ENCODE measurements at regions not wholly inside any gene's neighbourhood (a gene's known extent, or its start where the extent isn't known, plus 50 kb on each side); places are given as distances from the start of the nearest gene placed in this dataset.

DNA sequence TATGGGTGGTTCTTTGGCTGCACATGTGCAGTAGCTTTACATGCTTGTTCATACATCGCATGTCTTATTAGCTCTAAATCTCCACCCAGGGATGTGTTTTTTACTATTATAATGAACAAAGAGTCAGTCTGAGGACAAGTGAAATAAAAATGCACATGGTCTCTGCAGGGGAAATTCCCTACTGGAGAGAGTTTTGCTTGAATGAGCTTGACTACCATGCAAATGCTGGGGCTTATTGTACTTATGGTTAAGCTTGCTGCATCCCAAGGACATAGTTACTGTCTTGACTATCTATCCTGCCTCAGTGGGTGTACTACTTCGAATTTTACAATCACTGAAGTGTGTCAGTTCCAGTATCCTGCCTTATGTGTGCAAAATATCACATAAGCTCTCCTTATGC lies 362.7 kb downstream of the TDRD15 start:
- Histone ChIP-seq H3K4me2 (ENCODE audit: extremely low read depth, insufficient read depth, low read length) (no peak overlapping the region), H3K27me3 (ENCODE audit: control insufficient read depth, insufficient read depth, low read length) (no peaks in the 10 kb centered on the region), H2AFZ (ENCODE audit: low read length) (no peak overlapping the region), H3K79me2 (ENCODE audit: control insufficient read depth, insufficient read depth, low read length) (no peaks in the 10 kb centered on the region), H3K9ac (ENCODE audit: insufficient read depth, low read length) (no peak overlapping the region), H3K4me1 (ENCODE audit: control insufficient read depth, extremely low read depth, insufficient read depth, low read length) (no peaks in the 10 kb centered on the region), H4K20me1 (ENCODE audit: control insufficient read depth, extremely low read depth, insufficient read depth, low read length) (no peaks in the 10 kb centered on the region), H3K4me3 (replicated peaks in 1 of 4; ENCODE audit: control extremely low read depth in 1 of 4, insufficient read depth in 1 of 4, low read depth in 3 of 4, low read length in 4 of 4) (no peak overlapping the region), H3K36me3 (ENCODE audit: control insufficient read depth, insufficient read depth, low read length) (no peaks in the 10 kb centered on the region), H3K9me3 (ENCODE audit: control insufficient read depth, insufficient read depth, low read depth, low read length) (no peaks in the 10 kb centered on the region), H3K27ac (ENCODE audit: insufficient read depth, low read length) (no peak overlapping the region)
- no peak for TF ChIP-seq EZH2 (IDR thresholded peaks at IDR 0.05; ENCODE audit: low read length, missing control alignments)
- TF ChIP-seq, protein P1, sequence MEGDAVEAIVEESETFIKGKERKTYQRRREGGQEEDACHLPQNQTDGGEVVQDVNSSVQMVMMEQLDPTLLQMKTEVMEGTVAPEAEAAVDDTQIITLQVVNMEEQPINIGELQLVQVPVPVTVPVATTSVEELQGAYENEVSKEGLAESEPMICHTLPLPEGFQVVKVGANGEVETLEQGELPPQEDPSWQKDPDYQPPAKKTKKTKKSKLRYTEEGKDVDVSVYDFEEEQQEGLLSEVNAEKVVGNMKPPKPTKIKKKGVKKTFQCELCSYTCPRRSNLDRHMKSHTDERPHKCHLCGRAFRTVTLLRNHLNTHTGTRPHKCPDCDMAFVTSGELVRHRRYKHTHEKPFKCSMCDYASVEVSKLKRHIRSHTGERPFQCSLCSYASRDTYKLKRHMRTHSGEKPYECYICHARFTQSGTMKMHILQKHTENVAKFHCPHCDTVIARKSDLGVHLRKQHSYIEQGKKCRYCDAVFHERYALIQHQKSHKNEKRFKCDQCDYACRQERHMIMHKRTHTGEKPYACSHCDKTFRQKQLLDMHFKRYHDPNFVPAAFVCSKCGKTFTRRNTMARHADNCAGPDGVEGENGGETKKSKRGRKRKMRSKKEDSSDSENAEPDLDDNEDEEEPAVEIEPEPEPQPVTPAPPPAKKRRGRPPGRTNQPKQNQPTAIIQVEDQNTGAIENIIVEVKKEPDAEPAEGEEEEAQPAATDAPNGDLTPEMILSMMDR (conservative IDR thresholded peaks at IDR 0.05 in 1 of 2, IDR thresholded peaks at IDR 0.05 in 1 of 2; ENCODE audit: low read depth in 1 of 2, low read length in 2 of 2): no peak
- no peak for DNase-seq (ENCODE audit: low read depth in 2 of 2)

DNA sequence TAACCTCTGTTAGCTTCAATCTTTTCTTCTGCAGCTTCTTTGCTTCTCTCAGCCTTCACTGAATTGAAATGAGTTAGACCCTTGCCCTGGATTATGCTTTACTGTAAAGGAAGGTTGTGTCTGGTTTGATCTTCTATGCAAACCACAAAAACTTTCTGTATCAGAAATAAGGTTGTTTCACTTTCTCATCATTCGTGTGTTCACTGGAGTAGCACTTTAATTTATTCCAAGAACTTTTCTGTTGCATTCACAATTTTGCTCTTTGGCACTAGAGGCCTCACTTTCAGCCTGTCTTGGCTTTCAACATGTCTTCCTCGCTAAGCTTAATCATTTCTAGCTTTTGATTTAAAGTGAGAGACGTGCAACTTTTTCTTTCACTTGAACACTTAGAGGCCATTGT lies 365.3 kb downstream of the TDRD15 start:
- H3K4me1 ChIP-seq (ENCODE audit: control insufficient read depth, extremely low read depth, insufficient read depth, low read length): no peaks in the 10 kb centered on the region
- H2AFZ ChIP-seq (ENCODE audit: low read length): no peak overlapping the region
- H3K27me3 ChIP-seq (ENCODE audit: control insufficient read depth, insufficient read depth, low read length): no peaks in the 10 kb centered on the region
- H3K27ac ChIP-seq (ENCODE audit: insufficient read depth, low read length): no peak overlapping the region
- TF ChIP-seq, protein P1 (conservative IDR thresholded peaks at IDR 0.05 in 1 of 2, IDR thresholded peaks at IDR 0.05 in 1 of 2; ENCODE audit: low read depth in 1 of 2, low read length in 2 of 2): no peak
- no peak for TF ChIP-seq EZH2 (IDR thresholded peaks at IDR 0.05; ENCODE audit: low read length, missing control alignments)
- no peaks in the 10 kb centered on the region for H3K36me3 ChIP-seq (ENCODE audit: control insufficient read depth, insufficient read depth, low read length)
- no peak overlapping the region for H3K4me2 ChIP-seq (ENCODE audit: extremely low read depth, insufficient read depth, low read length)
- no peaks in the 10 kb centered on the region for H3K79me2 ChIP-seq (ENCODE audit: control insufficient read depth, insufficient read depth, low read length)
- H3K9ac ChIP-seq (ENCODE audit: insufficient read depth, low read length): no peak overlapping the region
- DNase-seq (ENCODE audit: low read depth in 2 of 2): no peak
- H4K20me1 ChIP-seq (ENCODE audit: control insufficient read depth, extremely low read depth, insufficient read depth, low read length): no peaks in the 10 kb centered on the region
- no peaks in the 10 kb centered on the region for H3K9me3 ChIP-seq (ENCODE audit: control insufficient read depth, insufficient read depth, low read depth, low read length)
- no peak overlapping the region for H3K4me3 ChIP-seq (replicated peaks in 1 of 4; ENCODE audit: control extremely low read depth in 1 of 4, insufficient read depth in 1 of 4, low read depth in 3 of 4, low read length in 4 of 4)

DNA sequence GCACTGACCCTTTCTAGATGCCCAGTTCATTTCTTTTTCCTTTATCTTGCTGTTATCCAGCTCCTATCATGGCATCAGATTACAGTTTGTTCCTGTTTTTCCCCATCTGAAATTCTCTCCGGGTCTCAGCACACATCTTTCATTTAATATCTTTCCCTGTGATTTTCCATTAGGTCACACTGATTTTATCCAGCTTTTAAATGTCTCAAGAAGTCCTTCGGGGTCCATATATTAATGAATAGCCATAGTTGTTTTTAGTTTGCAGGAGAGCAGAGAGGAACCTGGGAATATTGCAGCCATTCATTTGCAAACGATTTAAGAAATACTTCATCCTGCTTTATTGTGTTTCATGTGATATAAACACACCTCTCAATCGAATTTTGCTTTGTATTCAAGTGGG lies 374.2 kb downstream of the TDRD15 start:
- no peak overlapping the region for H3K27ac ChIP-seq (ENCODE audit: insufficient read depth, low read length)
- H3K27me3 ChIP-seq (ENCODE audit: control insufficient read depth, insufficient read depth, low read length): no peaks in the 10 kb centered on the region
- DNase-seq (ENCODE audit: low read depth in 2 of 2): no peak
- H3K9ac ChIP-seq (ENCODE audit: insufficient read depth, low read length): no peak overlapping the region
- no peaks in the 10 kb centered on the region for H3K9me3 ChIP-seq (ENCODE audit: control insufficient read depth, insufficient read depth, low read depth, low read length)
- no peaks in the 10 kb centered on the region for H3K4me1 ChIP-seq (ENCODE audit: control insufficient read depth, extremely low read depth, insufficient read depth, low read length)
- H4K20me1 ChIP-seq (ENCODE audit: control insufficient read depth, extremely low read depth, insufficient read depth, low read length): no peaks in the 10 kb centered on the region
- no peaks in the 10 kb centered on the region for H3K36me3 ChIP-seq (ENCODE audit: control insufficient read depth, insufficient read depth, low read length)
- H3K79me2 ChIP-seq (ENCODE audit: control insufficient read depth, insufficient read depth, low read length): no peaks in the 10 kb centered on the region
- no peak overlapping the region for H3K4me3 ChIP-seq (replicated peaks in 1 of 4; ENCODE audit: control extremely low read depth in 1 of 4, insufficient read depth in 1 of 4, low read depth in 3 of 4, low read length in 4 of 4)
- TF ChIP-seq, protein P1 (conservative IDR thresholded peaks at IDR 0.05 in 1 of 2, IDR thresholded peaks at IDR 0.05 in 1 of 2; ENCODE audit: low read depth in 1 of 2, low read length in 2 of 2): no peak
- no peak for TF ChIP-seq EZH2 (IDR thresholded peaks at IDR 0.05; ENCODE audit: low read length, missing control alignments)
- H2AFZ ChIP-seq (ENCODE audit: low read length): no peak overlapping the region
- H3K4me2 ChIP-seq (ENCODE audit: extremely low read depth, insufficient read depth, low read length): no peak overlapping the region
